ENCODE measurements at regions not wholly inside any gene's neighbourhood (a gene's known extent, or its start where the extent isn't known, plus 50 kb on each side); places are given as distances from the start of the nearest gene placed in this dataset.

GRCh38 chr14:26233118-26233517, 364.7 kb downstream of the NOVA1 start:
- TF ChIP-seq CTCF (IDR thresholded peaks at IDR 0.05) (no peak), POLR2A (IDR thresholded peaks at IDR 0.05; ENCODE audit: low read depth) (no peak), POLR2AphosphoS5 (IDR thresholded peaks at IDR 0.05) (no peak), EP300 (IDR thresholded peaks at IDR 0.05) (no peak)

Measured in esophagus muscularis mucosa (tissue), 4 donors.